ENCODE measurements at regions not wholly inside any gene's neighbourhood (a gene's known extent, or its start where the extent isn't known, plus 50 kb on each side); places are given as distances from the start of the nearest gene placed in this dataset.

- Histone ChIP-seq H3K9me3 (ENCODE audit: control insufficient read depth in 1 of 2, low read length in 2 of 2) (no peaks in the 10 kb centered on the region), H3K36me3 (ENCODE audit: control insufficient read depth in 1 of 2, insufficient read depth in 2 of 2, low read length in 2 of 2) (no peaks in the 10 kb centered on the region)
Measured at GRCh38 chr14:34173916-34174315, 223.0 kb upstream of the EGLN3 start.

GRCh38 chr14:34172550-34173368 lies 221.9 kb upstream of the EGLN3 start:
- Histone ChIP-seq H3K4me3 (ENCODE audit: low read depth in 1 of 2, low read length in 2 of 2) (no peak overlapping the region), H3K4me1 (ENCODE audit: control insufficient read depth in 1 of 2, insufficient read depth in 2 of 2, low read length in 2 of 2) (peaks cover 0 to 18% of the 10 kb centered on the region in 2 donors), H3K9me3 (ENCODE audit: control insufficient read depth in 1 of 2, low read length in 2 of 2) (no peaks in the 10 kb centered on the region), H3K36me3 (ENCODE audit: control insufficient read depth in 1 of 2, insufficient read depth in 2 of 2, low read length in 2 of 2) (no peaks in the 10 kb centered on the region), H3K27me3 (ENCODE audit: low read depth, low read length) (no peaks in the 10 kb centered on the region), H3K27ac (ENCODE audit: low read length) (no peak overlapping the region)

More at GRCh38 chr14:34173916-34174315, 223.0 kb upstream of the EGLN3 start:
- Histone ChIP-seq H3K4me1 (ENCODE audit: control insufficient read depth in 1 of 2, insufficient read depth in 2 of 2, low read length in 2 of 2) (peaks cover 0 to 18% of the 10 kb centered on the region in 2 donors), H3K27me3 (ENCODE audit: low read depth, low read length) (no peaks in the 10 kb centered on the region), H3K27ac (ENCODE audit: low read length) (no peak overlapping the region), H3K4me3 (ENCODE audit: low read depth in 1 of 2, low read length in 2 of 2) (no peak overlapping the region)

DNA sequence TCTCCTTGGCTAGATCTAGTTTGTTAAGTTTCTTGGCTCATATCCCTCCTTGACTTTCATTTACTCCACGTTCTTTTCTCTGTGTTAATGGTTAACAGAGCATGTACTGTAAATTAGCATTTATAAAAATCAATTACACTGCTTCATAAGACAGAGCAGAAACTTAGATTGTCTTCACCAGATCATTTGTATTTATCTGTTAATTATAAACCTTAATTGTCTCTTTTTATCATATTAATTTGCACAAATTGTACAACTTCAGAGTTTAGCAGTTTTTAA lies 221.2 kb upstream of the EGLN3 start:
- no peaks in the 10 kb centered on the region for H3K36me3 ChIP-seq (ENCODE audit: control insufficient read depth in 1 of 2, insufficient read depth in 2 of 2, low read length in 2 of 2)
- no peaks in the 10 kb centered on the region for H3K27me3 ChIP-seq (ENCODE audit: low read depth, low read length)
- no peak overlapping the region for H3K4me3 ChIP-seq (ENCODE audit: low read depth in 1 of 2, low read length in 2 of 2)
- no peaks in the 10 kb centered on the region for H3K9me3 ChIP-seq (ENCODE audit: control insufficient read depth in 1 of 2, low read length in 2 of 2)
- H3K4me1 ChIP-seq (ENCODE audit: control insufficient read depth in 1 of 2, insufficient read depth in 2 of 2, low read length in 2 of 2), result peaks cover 0 to 18% of the 10 kb centered on the region in 2 donors
- H3K27ac ChIP-seq (ENCODE audit: low read length), result no peak overlapping the region

DNA sequence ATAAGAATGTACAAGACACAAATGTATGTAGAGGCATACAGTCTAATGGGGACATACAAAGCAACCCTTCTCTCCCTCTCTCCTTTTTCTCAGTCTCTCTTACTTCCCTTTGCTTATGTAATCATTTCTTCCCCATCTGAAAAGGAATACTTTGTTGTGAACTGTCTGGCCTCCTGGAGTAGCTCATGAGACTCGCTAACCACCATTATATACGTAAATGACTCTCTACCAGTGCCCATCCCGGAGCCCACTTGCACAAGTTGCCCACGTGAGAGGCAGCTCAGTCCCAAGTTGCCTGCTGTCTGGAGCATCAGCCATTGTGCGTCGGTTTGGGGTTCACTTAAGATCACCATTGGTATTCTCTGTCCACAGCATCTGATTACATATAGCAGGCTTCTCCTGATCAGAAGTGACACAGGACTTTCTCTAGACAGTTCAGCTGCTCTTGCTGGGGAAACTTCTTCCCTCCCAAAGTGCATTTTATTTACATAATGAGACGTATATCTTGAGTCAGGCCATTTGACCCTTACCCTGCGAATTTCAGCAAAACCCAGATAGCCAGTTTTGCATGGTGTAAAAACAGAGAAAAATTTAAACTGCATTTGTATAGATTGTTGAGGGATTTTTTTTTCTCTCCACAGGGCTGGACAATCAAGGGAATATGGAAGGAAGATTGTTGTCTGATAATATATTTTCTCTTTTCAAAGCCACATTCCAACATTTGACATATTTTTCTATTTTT lies 220.7 kb upstream of the EGLN3 start:
- no peaks in the 10 kb centered on the region for H3K36me3 ChIP-seq (ENCODE audit: control insufficient read depth in 1 of 2, insufficient read depth in 2 of 2, low read length in 2 of 2)
- H3K4me3 ChIP-seq (ENCODE audit: low read depth in 1 of 2, low read length in 2 of 2), result no peak overlapping the region
- no peak overlapping the region for H3K27ac ChIP-seq (ENCODE audit: low read length)
- no peaks in the 10 kb centered on the region for H3K27me3 ChIP-seq (ENCODE audit: low read depth, low read length)
- H3K9me3 ChIP-seq (ENCODE audit: control insufficient read depth in 1 of 2, low read length in 2 of 2), result no peaks in the 10 kb centered on the region
- H3K4me1 ChIP-seq (ENCODE audit: control insufficient read depth in 1 of 2, insufficient read depth in 2 of 2, low read length in 2 of 2), result peaks cover 0 to 18% of the 10 kb centered on the region in 2 donors

- Histone ChIP-seq H3K36me3 (ENCODE audit: control insufficient read depth in 1 of 2, insufficient read depth in 2 of 2, low read length in 2 of 2) (no peaks in the 10 kb centered on the region), H3K9me3 (ENCODE audit: control insufficient read depth in 1 of 2, low read length in 2 of 2) (no peaks in the 10 kb centered on the region), H3K27ac (ENCODE audit: low read length) (no peak overlapping the region), H3K4me3 (ENCODE audit: low read depth in 1 of 2, low read length in 2 of 2) (no peak overlapping the region), H3K4me1 (ENCODE audit: control insufficient read depth in 1 of 2, insufficient read depth in 2 of 2, low read length in 2 of 2) (peaks cover 0 to 18% of the 10 kb centered on the region in 2 donors), H3K27me3 (ENCODE audit: low read depth, low read length) (no peaks in the 10 kb centered on the region)
Measured at GRCh38 chr14:34170882-34171281, 220.0 kb upstream of the EGLN3 start.

GRCh38 chr14:34169561-34169960 lies 218.7 kb upstream of the EGLN3 start:
- Histone ChIP-seq H3K27ac (ENCODE audit: low read length) (no peak overlapping the region), H3K36me3 (ENCODE audit: control insufficient read depth in 1 of 2, insufficient read depth in 2 of 2, low read length in 2 of 2) (no peaks in the 10 kb centered on the region), H3K9me3 (ENCODE audit: control insufficient read depth in 1 of 2, low read length in 2 of 2) (no peaks in the 10 kb centered on the region), H3K4me3 (ENCODE audit: low read depth in 1 of 2, low read length in 2 of 2) (no peak overlapping the region), H3K4me1 (ENCODE audit: control insufficient read depth in 1 of 2, insufficient read depth in 2 of 2, low read length in 2 of 2) (peaks cover 0 to 18% of the 10 kb centered on the region in 2 donors), H3K27me3 (ENCODE audit: low read depth, low read length) (no peaks in the 10 kb centered on the region)

GRCh38 chr14:34168656-34169055 lies 217.8 kb upstream of the EGLN3 start:
- H3K4me3 ChIP-seq (ENCODE audit: low read depth in 1 of 2, low read length in 2 of 2), result no peak overlapping the region
- H3K4me1 ChIP-seq (ENCODE audit: control insufficient read depth in 1 of 2, insufficient read depth in 2 of 2, low read length in 2 of 2), result peaks cover 0 to 17% of the 10 kb centered on the region in 2 donors
- H3K9me3 ChIP-seq (ENCODE audit: control insufficient read depth in 1 of 2, low read length in 2 of 2), result no peaks in the 10 kb centered on the region
- no peaks in the 10 kb centered on the region for H3K36me3 ChIP-seq (ENCODE audit: control insufficient read depth in 1 of 2, insufficient read depth in 2 of 2, low read length in 2 of 2)
- H3K27ac ChIP-seq (ENCODE audit: low read length), result no peak overlapping the region
- no peaks in the 10 kb centered on the region for H3K27me3 ChIP-seq (ENCODE audit: low read depth, low read length)

- H3K4me1 ChIP-seq (ENCODE audit: control insufficient read depth in 1 of 2, insufficient read depth in 2 of 2, low read length in 2 of 2), result no peaks in the 10 kb centered on the region
- no peaks in the 10 kb centered on the region for H3K27me3 ChIP-seq (ENCODE audit: low read depth, low read length)
- no peak overlapping the region for H3K4me3 ChIP-seq (ENCODE audit: low read depth in 1 of 2, low read length in 2 of 2)
- no peak overlapping the region for H3K27ac ChIP-seq (ENCODE audit: low read length)
- no peaks in the 10 kb centered on the region for H3K9me3 ChIP-seq (ENCODE audit: control insufficient read depth in 1 of 2, low read length in 2 of 2)
- H3K36me3 ChIP-seq (ENCODE audit: control insufficient read depth in 1 of 2, insufficient read depth in 2 of 2, low read length in 2 of 2), result no peaks in the 10 kb centered on the region
Measured at GRCh38 chr14:34165847-34166350, 215.0 kb upstream of the EGLN3 start.

GRCh38 chr14:34164162-34164864 lies 213.4 kb upstream of the EGLN3 start:
- no peaks in the 10 kb centered on the region for H3K9me3 ChIP-seq (ENCODE audit: control insufficient read depth in 1 of 2, low read length in 2 of 2)
- no peaks in the 10 kb centered on the region for H3K4me1 ChIP-seq (ENCODE audit: control insufficient read depth in 1 of 2, insufficient read depth in 2 of 2, low read length in 2 of 2)

DNA sequence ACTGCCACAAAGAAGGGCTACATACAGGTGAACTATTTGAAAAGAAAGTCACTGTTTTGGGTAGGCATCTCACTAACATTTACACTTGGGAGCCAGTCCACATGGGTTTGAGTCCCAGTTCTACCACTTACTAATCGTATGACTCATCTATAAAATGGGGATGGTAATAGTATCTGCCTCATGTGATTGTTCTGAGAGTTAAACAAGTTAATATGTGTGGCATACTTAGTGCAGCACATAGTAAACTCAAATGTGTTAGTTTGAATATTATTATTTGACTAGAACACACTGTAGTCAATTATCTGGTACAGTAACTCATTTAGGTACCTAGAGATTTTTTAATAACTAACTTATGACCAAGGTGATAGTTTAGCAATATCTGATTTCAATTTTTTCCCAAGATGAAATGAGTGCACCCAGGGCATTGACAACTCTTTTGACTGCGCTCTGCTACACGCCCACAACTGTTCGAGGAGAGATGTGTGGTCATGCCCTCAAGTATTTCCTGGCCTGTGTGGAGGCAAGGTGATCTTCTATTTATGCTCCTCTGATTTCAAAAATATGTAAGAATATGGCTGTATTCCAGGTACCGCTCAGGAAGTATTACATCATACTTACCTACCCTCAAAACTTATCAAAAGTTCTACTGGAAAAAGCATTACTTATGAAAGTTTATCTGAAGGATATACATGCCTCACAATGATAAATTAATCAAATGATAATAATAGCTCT lies 210.6 kb upstream of the EGLN3 start:
- H3K27me3 ChIP-seq (ENCODE audit: low read depth, low read length), result no peaks in the 10 kb centered on the region
- no peaks in the 10 kb centered on the region for H3K4me1 ChIP-seq (ENCODE audit: control insufficient read depth in 1 of 2, insufficient read depth in 2 of 2, low read length in 2 of 2)
- no peaks in the 10 kb centered on the region for H3K36me3 ChIP-seq (ENCODE audit: control insufficient read depth in 1 of 2, insufficient read depth in 2 of 2, low read length in 2 of 2)
- no peak overlapping the region for H3K27ac ChIP-seq (ENCODE audit: low read length)
- H3K9me3 ChIP-seq (ENCODE audit: control insufficient read depth in 1 of 2, low read length in 2 of 2), result no peaks in the 10 kb centered on the region
- no peak overlapping the region for H3K4me3 ChIP-seq (ENCODE audit: low read depth in 1 of 2, low read length in 2 of 2)

More at GRCh38 chr14:34164162-34164864, 213.4 kb upstream of the EGLN3 start:
- no peaks in the 10 kb centered on the region for H3K36me3 ChIP-seq (ENCODE audit: control insufficient read depth in 1 of 2, insufficient read depth in 2 of 2, low read length in 2 of 2)
- no peak overlapping the region for H3K4me3 ChIP-seq (ENCODE audit: low read depth in 1 of 2, low read length in 2 of 2)
- H3K27ac ChIP-seq (ENCODE audit: low read length), result no peak overlapping the region
- H3K27me3 ChIP-seq (ENCODE audit: low read depth, low read length), result no peaks in the 10 kb centered on the region

DNA sequence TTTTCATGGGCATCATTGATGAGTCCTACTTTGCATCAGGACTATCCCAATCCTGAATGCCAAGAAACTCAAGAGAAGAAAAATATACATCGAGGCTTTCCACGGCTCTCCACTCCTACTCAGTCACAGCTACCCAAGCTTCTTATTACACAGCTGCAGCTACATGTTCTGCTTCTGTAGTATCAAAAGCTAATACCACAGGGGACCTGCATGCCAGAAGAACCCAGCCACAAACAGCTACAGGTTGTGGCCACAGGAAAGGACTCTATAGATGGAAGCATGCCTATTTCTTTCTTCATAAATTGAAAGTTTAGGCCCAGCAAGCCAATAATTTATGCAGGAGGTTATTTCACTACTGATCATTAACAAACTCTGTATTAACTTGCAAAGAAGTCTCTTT lies 209.7 kb upstream of the EGLN3 start:
- no peaks in the 10 kb centered on the region for H3K9me3 ChIP-seq (ENCODE audit: control insufficient read depth in 1 of 2, low read length in 2 of 2)
- no peaks in the 10 kb centered on the region for H3K4me1 ChIP-seq (ENCODE audit: control insufficient read depth in 1 of 2, insufficient read depth in 2 of 2, low read length in 2 of 2)
- H3K36me3 ChIP-seq (ENCODE audit: control insufficient read depth in 1 of 2, insufficient read depth in 2 of 2, low read length in 2 of 2), result no peaks in the 10 kb centered on the region

More for the DNA sequence above, 209.7 kb upstream of the EGLN3 start:
- no peak overlapping the region for H3K27ac ChIP-seq (ENCODE audit: low read length)
- H3K27me3 ChIP-seq (ENCODE audit: low read depth, low read length), result no peaks in the 10 kb centered on the region
- H3K4me3 ChIP-seq (ENCODE audit: low read depth in 1 of 2, low read length in 2 of 2), result no peak overlapping the region

All from muscle layer of duodenum (tissue), 2 donors.